Omental fat pad (tissue), 3 donors: ENCODE measurements at regions not wholly inside any gene's neighbourhood (a gene's known extent, or its start where the extent isn't known, plus 50 kb on each side); places are given as distances from the start of the nearest gene placed in this dataset.

Experiments
- ATAC-seq: fragments of 150-250 bp; one replicate; pipeline ENCODE4 v1.9.1; 2016; ENCODE audit warnings: mild to moderate bottlenecking, moderate library complexity; ENCODE audit not compliant: low FRiP score
- DNase-seq: peaks from one replicate; pipeline ENCODE4 v3.0.0-alpha.2; 2019; ENCODE audit warnings: low spot score
- TF ChIP-seq, protein P1 (sequence below), 3 donors: fragments of 450-650 bp; IDR thresholded peaks; one replicate each; pipeline ENCODE4 v1.5.1; 2016 to 2017; ENCODE audit warnings: antibody characterized with exemption in 3 of 3, mild to moderate bottlenecking in 3 of 3, moderate library complexity in 2 of 3

DNA sequence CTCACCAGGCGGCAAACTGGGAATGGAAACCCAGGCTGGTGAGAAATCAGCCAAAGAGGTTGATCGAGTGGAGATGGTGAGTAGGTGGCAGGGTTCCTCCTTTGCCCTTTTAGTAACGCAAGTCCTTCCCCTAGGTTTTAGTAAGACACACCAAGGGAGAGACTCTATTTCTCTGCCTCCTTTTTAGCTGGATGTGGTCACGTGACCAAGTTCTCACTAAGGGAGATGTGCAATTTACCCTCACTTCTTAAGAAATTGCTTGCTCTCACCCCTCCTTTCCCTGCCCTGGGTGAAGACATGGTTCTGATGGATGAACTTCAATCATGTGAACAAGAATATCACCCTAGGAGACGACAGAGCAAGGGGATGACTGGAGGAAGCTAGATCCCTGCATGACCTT is 99.8 kb upstream of the FOXF1 start:
- no peak for DNase-seq
- ATAC-seq = no peak
- TF ChIP-seq, protein P1, sequence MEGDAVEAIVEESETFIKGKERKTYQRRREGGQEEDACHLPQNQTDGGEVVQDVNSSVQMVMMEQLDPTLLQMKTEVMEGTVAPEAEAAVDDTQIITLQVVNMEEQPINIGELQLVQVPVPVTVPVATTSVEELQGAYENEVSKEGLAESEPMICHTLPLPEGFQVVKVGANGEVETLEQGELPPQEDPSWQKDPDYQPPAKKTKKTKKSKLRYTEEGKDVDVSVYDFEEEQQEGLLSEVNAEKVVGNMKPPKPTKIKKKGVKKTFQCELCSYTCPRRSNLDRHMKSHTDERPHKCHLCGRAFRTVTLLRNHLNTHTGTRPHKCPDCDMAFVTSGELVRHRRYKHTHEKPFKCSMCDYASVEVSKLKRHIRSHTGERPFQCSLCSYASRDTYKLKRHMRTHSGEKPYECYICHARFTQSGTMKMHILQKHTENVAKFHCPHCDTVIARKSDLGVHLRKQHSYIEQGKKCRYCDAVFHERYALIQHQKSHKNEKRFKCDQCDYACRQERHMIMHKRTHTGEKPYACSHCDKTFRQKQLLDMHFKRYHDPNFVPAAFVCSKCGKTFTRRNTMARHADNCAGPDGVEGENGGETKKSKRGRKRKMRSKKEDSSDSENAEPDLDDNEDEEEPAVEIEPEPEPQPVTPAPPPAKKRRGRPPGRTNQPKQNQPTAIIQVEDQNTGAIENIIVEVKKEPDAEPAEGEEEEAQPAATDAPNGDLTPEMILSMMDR (IDR thresholded peaks at IDR 0.05) = no peak

DNA sequence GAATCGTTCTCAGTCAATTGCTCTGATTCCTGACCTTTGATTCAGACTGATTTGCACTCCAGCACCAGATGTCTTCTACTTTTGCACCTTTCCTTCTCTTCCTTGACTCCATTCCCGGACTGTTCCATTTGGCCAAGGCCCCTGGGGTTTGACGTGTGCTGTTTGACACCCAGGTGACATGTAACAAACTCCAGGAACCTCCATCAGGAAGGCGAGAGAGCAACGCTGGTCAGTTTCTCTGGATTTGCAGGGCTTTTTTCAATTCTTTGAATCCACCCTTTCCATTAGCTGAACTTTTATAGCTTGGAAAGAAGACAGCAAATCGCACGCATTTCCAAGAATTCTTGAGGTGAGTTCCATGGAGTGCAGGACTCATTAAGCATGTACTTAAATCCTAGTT is 98.4 kb upstream of the FOXF1 start:
- ATAC-seq = no peak
- TF ChIP-seq, protein P1 (IDR thresholded peaks at IDR 0.05) = no peak

DNA sequence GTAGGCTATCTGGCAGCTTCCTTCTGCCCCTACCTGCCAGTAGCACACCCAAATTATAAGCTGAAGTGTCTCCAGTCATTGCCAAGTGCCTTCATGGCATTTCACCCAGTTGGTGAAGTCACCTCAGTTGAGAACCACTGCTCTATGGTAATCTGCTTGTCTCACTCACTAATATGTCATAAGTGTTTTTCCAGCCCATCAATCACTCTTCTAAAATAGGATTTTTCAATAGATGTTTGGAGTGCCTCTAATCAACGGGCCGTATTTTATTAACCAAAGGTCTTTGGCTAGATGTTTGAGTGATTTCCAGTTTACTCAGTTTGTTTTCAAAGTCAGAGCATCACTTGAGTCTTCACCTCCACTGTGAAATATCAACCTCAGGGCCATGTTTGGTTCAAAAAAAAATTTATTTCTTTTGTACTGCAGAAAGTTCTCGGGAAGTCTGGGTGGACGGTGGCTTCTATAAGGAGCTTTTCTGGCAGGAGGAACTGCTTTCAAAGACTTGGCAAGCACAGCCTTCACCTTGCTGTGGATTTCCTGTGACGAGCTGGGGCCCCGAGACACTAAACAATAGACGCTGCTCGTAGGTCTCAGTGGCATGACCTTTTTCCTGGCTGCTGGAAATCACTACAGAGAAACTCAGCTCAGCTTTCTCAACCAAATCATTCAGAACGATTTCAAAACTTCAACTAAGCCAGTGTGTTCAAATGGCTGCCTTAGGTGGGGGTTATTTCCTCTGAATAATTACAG is 95.2 kb upstream of the FOXF1 start:
- TF ChIP-seq, protein P1 (IDR thresholded peaks at IDR 0.05) = no peak
- DNase-seq = no peak
- no peak for ATAC-seq

More for the DNA sequence above, 98.4 kb upstream of the FOXF1 start:
- no peak for DNase-seq

DNA sequence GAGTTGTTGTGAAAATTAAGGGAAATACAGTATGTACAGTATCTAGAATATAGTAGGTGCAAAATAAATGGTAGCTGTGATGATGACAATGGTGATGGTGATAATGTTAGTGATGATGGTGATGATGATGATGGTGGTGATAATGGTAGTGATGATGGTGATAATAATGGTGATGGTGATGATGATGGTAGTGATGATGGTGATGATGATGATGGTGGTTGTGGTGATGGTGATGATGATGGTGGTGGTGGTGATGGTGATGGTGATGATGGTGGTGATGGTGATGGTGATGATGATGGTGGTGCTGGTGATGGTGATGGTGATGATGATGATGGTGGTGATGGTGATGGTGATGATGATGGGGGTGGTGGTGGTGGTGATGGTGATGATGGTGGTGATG is 91.3 kb upstream of the FOXF1 start:
- DNase-seq = no peak
- TF ChIP-seq, protein P1 (IDR thresholded peaks at IDR 0.05) = no peak
- no peak for ATAC-seq

DNA sequence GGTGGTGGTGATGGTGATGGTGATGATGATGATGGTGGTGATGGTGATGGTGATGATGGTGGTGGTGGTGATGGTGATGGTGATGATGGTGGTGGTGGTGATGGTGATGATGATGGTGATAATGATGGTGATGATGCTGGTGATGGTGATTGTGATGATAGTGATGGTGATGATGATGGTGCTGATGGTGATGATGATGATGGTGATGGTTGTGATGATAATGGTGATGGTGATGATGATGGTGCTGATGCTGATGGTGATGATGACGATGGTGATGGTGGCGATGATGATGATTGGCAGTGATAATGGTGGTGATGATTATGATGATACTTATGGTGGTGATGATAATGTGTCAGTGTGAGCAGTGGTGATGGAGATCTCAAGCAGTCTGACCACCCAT is 90.8 kb upstream of the FOXF1 start:
- no peak for ATAC-seq
- no peak for DNase-seq
- TF ChIP-seq, protein P1 (IDR thresholded peaks at IDR 0.05) = no peak

DNA sequence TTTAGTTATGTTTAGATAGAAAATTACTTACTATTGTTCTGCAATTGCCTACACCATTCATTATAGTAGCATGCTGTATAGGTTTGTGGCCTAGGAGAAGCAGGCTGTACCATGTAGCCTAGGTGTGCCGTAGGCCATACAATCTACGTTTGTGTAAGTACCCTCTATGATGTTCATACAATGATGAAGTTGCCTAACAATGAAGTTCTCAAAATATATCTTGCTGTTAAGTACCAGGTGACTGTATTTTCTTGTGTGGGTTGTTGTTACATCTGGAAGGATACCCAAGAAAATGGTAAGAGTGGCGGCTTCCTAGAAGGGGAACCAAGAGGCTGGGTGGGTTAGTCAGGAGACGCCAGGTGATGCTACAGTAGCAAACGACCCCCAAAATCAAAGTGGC is 88.3 kb upstream of the FOXF1 start:
- TF ChIP-seq, protein P1 (IDR thresholded peaks at IDR 0.05) = no peak
- DNase-seq = no peak
- ATAC-seq = no peak

DNA sequence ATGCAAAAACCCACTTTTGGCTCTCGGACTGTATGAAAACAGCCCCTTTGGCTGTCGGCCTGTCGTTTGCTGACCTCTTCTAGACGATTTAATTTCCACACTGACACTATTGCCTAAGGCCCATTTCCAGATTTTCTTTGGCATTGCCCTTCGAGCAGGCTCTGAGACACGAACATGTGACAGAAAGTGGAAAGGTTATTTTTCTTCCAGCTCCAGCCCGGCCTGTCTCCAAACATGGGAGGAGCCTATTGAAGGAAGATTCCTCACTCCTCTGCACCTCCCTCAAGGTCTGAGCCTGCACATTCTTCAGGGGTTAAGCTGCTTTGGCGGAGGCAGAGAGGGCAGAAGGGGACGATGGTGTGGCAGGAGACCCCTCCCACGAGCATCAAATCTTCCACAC is 85.9 kb upstream of the FOXF1 start:
- ATAC-seq = no peak
- TF ChIP-seq, protein P1 (IDR thresholded peaks at IDR 0.05) = no peak
- DNase-seq = no peak
